ENCODE measurements at regions not wholly inside any gene's neighbourhood (a gene's known extent, or its start where the extent isn't known, plus 50 kb on each side); places are given as distances from the start of the nearest gene placed in this dataset.

DNA sequence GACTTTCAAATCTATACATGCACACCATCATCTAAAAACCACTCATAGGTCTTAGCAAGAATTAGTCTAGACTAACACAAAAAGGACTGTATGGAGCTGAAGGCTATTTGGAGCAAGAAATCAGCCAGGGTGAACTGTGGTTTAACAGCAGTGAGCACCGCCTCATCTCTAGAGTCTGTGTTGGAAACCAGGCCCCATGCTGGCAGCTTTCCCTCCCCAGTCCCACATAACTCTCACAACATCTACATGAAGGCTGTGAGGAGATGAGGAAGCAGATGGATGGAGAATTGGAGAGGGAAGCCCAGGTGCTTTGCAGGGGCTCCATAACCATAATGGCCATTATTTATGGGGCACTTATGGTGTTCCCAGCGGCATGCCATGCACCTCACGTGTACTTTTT is 133.2 kb upstream of the TOPAZ1 start:
- in situ Hi-C loops (cut with HindIII; ENCODE audit: low pct_unique_long_range_greater_than_20kb, low sequenced_read_pairs), result no loop called here
- no peak for DNase-seq (ENCODE audit: low read depth)

DNA sequence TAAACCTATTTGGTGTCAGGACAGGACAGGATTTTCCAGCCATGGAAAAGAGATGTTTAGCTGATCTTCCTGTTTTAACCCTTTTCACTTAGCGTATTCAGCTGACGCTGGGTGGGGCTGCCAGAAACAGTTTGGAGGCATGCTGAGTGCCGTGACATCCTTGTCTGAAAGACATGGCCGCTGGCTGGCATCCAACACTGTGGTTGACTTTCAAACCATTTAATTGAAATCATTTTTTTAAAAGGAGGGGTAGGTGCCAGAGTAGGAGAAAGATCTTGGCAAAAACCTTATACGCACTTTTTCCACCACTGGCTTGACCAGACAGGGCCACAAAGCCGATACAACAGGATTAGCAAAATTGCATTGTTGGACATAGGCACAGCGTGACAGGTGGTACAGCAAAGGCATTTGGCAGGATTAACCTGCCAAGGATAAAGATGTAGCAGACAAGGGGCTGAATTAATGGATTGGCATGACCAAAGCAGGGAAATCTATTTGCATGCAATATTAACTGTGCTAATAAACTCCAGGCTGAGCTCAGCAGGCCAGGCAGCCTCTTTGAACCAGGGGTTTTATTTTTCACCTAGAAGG is 131.8 kb upstream of the TOPAZ1 start:
- in situ Hi-C loops (cut with HindIII; ENCODE audit: low pct_unique_long_range_greater_than_20kb, low sequenced_read_pairs), result no loop called here
- DNase-seq (ENCODE audit: low read depth), result no peak

DNA sequence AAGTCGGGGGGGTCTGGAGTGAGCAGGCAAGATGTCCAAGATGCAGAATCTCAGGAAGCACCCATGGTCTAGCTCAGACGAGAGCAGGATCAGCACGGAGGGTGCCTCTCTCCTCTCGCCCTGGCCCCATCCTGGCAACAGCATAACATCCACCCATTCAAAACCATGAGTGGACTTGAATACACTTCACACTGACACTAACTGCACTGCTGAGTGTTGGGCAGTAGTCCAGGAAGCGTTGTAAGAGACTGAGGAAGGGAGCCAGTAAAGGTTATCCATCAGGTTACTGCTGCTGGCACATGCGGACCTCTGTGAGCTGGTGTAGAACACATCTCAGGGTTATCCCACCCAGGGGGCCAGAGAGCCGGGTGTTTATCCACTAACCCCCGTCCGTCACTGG is 131.0 kb upstream of the TOPAZ1 start:
- no peak for DNase-seq (ENCODE audit: low read depth)
- in situ Hi-C loops (cut with HindIII; ENCODE audit: low pct_unique_long_range_greater_than_20kb, low sequenced_read_pairs), result no loop called here

DNA sequence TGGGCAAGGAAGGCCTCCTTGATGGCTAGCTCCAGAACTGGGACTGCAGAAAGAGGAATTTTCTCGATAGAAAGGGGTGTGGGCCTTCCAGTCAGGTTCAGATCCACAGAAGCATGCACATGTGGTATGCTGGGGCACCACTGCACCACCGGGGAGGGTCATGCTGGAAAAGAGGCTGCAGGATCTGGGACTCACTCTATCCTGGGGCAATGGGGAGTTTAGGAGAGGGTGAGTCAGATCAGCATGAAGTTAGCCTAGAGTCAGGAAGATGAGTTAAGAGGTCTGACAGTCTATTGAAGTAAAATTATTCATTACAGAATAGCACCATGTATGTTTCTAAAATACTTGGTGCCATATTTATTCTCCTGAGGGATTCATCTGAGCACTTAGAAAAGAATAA is 130.2 kb upstream of the TOPAZ1 start:
- in situ Hi-C loops (cut with HindIII; ENCODE audit: low pct_unique_long_range_greater_than_20kb, low sequenced_read_pairs), result no loop called here
- no peak for DNase-seq (ENCODE audit: low read depth)

DNA sequence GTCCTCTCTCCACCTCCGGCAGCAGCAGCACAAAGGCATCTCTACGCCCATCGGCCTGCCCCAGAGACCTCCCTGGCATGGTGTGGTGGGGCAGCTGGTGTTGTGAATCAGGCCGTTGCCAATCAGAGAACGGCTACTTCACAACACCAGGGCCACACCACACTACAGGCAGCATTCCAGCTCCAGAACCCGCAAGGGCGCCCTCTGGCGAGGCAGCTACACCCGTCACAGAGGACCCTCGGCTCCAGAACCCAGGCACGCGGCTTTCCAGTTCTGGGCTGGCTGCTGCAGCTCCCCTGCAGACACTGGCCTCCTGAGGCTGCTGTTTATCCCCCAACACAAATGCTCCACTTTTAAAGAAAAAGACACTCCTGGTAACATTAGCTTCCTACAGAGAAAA is 127.5 kb upstream of the TOPAZ1 start:
- in situ Hi-C loops (cut with HindIII; ENCODE audit: low pct_unique_long_range_greater_than_20kb, low sequenced_read_pairs), result no loop called here
- DNase-seq (ENCODE audit: low read depth), result no peak

DNA sequence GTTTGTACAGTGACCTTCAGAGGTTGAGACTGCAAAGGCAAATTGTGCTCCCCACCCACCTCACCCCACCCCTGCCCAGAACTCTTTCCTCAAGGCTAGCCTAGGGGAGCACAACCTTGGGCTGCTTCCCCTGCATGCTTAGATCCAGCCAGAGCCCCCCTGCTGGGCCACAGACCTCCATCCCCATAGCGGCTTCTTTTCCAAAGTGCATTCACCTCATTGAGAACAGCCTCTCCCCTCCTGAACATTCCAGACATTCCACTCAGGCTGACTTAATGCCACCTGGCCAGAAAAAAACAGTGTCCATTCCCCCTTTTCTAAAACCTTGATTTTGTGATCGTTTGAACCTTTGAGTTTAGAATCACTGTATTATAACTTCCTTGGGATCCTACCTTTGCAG is 124.4 kb upstream of the TOPAZ1 start:
- in situ Hi-C loops (cut with HindIII; ENCODE audit: low pct_unique_long_range_greater_than_20kb, low sequenced_read_pairs), result no loop called here
- DNase-seq (ENCODE audit: low read depth), result no peak

DNA sequence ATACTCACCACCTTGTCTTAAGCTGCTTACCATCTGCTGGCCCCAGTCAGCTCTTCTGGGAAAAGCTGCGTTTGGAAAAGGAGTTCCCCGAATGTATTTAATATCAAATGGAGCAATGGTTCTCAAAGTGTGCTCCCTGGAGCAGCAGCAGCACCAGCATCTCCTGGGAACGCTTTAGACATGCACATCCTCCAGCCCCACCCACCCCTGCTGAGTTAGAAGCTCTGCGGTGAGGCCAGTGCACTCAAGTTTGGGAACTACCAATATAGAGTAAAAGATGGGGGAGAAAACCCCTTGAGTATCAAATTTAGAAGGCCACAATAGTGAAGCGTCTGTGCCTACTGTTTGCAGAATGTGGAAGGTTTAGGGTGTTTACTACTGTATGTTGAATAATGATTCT is 124.0 kb upstream of the TOPAZ1 start:
- in situ Hi-C loops (cut with HindIII; ENCODE audit: low pct_unique_long_range_greater_than_20kb, low sequenced_read_pairs), result no loop called here
- DNase-seq (ENCODE audit: low read depth), result no peak

DNA sequence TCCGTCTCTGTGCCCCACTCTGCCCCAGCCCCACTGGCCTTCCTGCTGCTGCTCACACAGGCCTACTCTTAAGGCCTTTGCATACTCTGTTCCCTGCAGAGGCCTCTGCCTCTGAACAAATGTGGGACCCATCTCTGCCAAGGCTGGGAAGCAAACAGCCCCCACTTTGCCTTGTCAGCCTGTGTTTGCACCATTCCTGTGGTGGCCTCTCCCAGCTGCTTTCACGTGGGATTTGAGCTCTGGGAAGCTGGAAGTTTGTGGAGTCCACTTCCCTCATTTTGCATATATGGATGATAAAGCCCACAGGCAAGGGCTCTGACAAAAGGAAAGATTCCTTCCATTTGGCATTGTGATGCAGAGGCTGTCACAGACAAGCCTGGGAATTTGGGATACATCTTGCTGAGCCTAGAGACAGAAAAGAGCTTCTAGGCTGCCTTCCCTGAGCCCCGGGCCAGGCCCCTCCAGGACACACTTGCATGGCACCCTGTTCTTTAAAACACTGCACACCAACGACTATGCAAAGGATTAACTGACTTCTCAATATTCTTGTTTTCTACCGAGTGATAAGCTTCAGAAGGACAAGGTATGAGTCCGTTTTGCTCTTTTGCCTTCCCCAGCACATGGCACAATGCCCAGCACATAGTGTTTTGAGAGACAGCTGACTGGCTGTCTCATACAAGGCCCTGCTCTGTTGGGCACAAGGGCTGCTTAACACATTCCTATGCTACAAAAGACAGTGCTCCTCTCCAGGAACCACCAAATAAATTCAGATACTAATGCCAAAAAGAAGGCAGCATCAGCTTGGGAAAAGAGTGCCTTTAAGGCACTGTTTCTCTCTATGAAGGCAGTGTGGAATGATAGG is 120.7 kb upstream of the TOPAZ1 start:
- no peak for DNase-seq (ENCODE audit: low read depth)

DNA sequence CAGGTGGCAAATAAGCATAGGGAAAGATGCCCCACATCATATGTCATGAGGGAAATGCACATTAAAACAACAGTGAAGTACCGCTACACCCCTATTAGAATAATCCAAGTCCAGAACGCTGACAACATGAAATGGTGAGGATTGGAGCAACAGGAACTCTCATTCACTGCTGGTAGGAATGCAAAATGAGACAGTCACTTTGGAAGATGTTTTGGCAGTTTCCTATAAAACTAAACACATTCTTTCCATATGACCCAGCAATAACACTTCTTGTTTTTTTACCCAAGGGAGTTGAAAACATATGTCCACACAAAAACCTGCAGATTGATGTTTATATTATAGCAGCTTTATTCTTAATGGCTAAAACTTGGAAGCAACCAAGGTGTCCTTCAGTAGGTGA is 116.4 kb upstream of the TOPAZ1 start:
- in situ Hi-C loops (cut with HindIII; ENCODE audit: low pct_unique_long_range_greater_than_20kb, low sequenced_read_pairs), result no loop called here
- DNase-seq (ENCODE audit: low read depth), result no peak

More for the DNA sequence above, 120.7 kb upstream of the TOPAZ1 start:
- in situ Hi-C loops (cut with HindIII; ENCODE audit: low pct_unique_long_range_greater_than_20kb, low sequenced_read_pairs), result no loop called here

DNA sequence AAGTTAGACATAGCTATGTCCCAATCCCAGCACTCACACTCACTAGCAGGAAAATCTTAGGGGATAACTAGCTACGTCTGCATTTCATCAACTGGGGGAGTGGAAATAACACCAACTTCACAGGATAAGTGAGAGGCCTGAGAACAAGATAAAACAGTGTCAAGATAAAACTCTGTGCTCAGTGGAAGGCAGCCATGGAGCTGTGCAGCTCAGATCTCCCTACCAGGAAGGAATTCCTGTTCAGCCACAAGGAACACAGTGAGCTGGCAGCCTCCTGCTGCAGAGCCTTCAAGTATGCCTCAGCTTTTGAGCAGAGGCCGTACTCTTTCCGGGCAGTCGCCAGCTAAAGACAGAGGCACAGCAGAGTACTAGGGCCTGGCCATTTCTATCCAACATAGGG is 115.8 kb upstream of the TOPAZ1 start:
- DNase-seq (ENCODE audit: low read depth), result no peak
- in situ Hi-C loops (cut with HindIII; ENCODE audit: low pct_unique_long_range_greater_than_20kb, low sequenced_read_pairs), result no loop called here

DNA sequence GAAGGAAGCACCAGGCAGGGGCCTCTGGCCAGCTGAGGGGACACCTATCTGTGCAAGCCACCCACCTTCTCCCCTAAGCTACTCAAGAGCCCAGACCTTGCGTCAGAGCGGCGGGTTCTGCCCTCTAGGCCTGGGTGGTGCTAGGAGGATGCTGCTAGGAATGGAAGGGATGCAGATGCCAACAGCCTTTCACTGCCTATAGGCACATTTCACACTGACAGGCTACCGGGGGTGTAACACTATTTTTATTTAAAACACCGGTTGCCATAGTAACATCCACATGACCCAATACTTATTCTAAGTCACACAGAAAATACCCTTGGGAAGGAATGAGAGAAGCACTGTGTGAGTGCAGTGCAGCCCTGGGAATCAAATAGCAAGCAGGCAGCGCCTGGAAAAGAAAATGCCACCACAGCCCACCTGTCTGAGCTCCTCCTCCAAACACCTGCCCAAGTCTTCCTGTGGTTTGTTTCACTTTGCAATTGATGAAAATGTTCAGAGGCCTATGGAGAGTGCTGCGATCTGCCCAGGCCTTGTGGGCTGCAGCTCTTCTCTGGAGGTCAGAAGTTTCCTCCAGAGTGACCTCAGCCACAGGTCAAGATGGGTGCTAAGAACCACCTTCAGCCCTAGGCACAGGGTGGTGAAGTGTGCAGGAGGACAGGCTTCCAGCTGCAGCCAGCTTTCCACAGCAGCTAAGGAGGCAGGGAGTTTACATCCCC is 113.5 kb upstream of the TOPAZ1 start:
- in situ Hi-C loops (cut with HindIII; ENCODE audit: low pct_unique_long_range_greater_than_20kb, low sequenced_read_pairs), result no loop called here
- no peak for DNase-seq (ENCODE audit: low read depth)

DNA sequence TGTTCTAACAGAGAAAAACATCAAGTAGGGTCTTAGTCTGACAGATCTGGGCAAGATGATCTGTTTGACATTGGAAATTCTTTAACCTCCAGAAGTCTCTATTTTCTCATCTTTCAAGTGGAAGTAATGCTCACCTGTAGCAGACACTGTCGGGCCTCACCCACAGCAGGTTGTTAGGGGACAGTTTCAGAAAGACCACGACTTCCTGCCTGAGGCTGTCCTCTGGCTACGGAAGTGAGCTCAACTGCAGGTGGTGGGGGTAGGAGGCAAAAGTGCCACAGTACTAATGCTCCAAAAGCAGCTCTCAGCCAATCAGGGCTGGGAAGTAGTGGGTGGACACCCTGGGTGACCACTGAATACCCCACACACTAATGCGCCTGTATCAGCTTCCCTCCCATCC is 111.4 kb upstream of the TOPAZ1 start:
- no peak for DNase-seq (ENCODE audit: low read depth)

DNA sequence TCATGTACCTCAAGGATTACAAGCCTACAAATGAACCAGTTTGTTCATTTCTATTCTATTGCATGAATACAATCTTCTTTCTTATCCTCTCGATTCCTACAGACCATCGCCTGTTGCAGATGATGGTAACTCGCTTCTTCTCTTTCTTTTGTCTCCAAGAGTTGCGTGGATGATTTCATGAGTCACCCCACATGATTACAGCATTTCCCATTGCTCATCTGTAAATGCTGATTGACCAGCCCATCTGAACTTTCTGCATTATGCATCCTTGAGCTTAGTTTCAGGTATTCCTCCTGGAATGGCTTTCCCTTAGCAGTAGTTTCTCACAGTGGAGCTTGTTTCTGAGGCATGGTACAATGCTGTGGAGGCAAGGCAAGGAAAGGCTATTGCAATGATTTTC is 109.6 kb upstream of the TOPAZ1 start:
- in situ Hi-C loops (cut with HindIII; ENCODE audit: low pct_unique_long_range_greater_than_20kb, low sequenced_read_pairs), result no loop called here
- DNase-seq (ENCODE audit: low read depth), result no peak

More for the DNA sequence above, 111.4 kb upstream of the TOPAZ1 start:
- in situ Hi-C loops (cut with HindIII; ENCODE audit: low pct_unique_long_range_greater_than_20kb, low sequenced_read_pairs), result no loop called here

DNA sequence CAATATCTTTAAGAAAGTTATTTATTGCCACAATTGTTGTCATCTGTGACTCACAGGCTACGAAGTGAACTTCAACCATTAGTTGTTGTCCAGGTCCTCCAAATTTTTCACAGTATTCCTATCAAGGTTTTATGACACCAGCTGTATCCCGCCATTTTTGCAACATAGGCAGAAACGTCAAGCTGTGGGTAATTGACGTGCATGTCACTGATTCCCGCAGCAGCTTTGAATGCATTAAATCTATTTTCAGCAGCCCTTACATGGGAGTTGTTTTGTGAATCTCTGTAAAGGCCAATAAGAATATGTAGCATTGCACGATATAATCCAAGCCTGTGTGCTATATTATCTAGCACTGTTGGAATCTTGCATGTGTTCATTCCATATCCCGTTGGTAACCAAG is 109.1 kb upstream of the TOPAZ1 start:
- in situ Hi-C loops (cut with HindIII; ENCODE audit: low pct_unique_long_range_greater_than_20kb, low sequenced_read_pairs), result no loop called here
- no peak for DNase-seq (ENCODE audit: low read depth)

DNA sequence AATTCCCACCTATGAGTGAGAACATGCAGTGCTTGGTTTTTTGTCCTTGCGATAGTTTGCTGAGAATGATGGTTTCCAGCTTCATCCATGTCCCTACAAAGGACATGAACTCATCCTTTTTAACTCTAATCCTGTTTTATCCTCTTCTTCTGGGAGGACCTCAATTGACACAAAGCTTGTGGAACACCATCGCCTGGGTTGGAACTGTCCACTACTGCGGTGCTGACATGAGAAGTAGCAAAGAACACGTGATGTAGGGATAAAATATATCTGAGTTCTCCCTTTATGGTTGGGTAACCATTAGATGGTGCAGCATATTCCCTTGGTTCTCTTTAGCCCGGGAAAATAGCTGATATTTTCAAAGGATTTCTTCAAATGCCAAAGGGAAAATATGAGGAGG is 105.3 kb upstream of the TOPAZ1 start:
- in situ Hi-C loops (cut with HindIII; ENCODE audit: low pct_unique_long_range_greater_than_20kb, low sequenced_read_pairs), result no loop called here
- DNase-seq (ENCODE audit: low read depth), result no peak

DNA sequence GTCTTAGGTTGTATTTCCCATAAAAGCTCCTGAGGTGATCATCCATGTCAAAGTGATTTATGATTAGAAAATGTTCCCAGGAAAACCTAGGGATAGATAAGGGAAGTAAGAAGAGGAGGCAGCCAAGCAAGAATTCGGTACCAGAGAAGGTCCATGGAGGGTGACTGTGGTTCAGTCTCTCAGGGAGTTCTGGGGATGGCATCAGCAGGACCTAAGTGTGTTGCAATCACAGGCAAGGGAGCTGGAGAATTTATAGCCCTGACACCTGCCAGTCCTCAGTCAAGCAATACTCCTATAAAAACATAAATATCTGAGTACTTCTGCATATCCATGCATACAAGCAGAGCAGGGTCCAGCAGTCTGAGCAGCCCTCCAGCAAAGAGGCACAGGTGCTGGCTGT is 95.6 kb upstream of the TOPAZ1 start:
- in situ Hi-C loops (cut with HindIII; ENCODE audit: low pct_unique_long_range_greater_than_20kb, low sequenced_read_pairs), result no loop called here
- DNase-seq (ENCODE audit: low read depth), result no peak

DNA sequence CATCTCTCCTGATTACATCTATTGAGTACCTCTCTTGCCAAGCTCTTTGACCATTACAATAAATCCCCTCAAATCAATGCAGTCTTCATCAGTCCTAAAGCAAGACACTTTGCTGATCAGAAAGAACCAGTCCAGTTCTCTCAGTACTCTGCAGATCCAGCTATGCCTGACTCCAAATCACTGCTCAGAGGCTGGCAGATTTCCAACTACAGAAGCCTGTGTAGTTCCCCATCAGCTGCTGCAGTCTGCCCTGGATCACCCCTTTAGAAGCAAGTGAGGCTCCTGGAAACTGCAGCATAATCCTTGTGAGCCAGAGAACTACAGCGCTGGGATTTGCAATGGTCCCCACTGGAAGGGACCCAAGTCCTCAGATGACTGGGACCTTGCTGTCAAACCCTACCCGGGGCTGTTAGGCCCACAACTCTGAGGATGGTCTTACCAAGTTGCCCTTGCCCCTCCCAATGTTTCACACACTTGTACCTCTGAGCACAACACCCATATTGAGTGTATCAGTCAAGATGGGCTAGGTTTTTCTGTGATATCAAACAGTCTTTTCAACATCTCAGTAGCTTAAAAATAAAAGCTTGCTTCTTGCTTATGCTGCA is 81.9 kb upstream of the TOPAZ1 start:
- no peak for DNase-seq (ENCODE audit: low read depth)
- in situ Hi-C loops (cut with HindIII; ENCODE audit: low pct_unique_long_range_greater_than_20kb, low sequenced_read_pairs), result no loop called here

DNA sequence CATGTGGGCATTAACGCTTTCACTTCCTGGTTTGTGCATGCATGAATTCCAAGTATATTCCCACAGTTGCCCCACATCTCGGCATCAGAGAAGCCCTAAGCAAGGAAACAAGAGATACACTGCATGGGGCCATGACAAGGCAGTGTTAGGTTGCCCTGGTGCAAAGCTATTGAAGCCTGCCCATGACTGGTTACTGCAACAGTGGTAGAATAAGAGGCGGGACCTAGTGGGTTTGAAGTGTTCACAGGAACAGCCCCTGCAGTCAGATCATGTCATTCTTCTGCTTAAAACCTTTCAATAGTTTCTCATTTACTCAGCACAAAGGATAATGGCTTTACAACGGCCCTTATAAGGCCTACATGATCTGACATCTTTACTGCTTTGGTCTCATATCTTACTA is 80.9 kb upstream of the TOPAZ1 start:
- DNase-seq (ENCODE audit: low read depth), result no peak
- in situ Hi-C loops (cut with HindIII; ENCODE audit: low pct_unique_long_range_greater_than_20kb, low sequenced_read_pairs), result no loop called here

DNA sequence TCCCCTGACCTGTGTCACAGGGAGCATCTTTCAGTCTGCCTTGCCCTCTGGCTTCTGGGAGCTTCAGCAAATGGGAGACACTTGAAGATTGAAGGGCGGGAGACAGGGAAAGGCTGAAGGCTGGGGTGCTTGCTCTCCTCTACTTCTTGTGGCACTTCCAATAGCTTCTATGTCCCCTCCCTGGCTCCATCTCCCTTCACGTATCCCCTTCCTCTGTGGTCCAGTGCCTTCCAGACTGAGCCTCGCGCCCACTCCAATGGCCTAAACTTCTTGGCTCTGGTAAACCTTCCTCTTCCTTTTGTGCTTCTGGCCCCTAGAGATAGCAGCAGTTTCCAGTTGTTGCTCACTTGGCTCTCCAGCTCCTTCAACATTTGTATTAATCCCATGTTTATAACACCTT is 69.8 kb upstream of the TOPAZ1 start:
- DNase-seq (ENCODE audit: low read depth), result no peak
- in situ Hi-C loops (cut with HindIII; ENCODE audit: low pct_unique_long_range_greater_than_20kb, low sequenced_read_pairs), result no loop called here
